WI38 (cell line): ENCODE measurements at regions not wholly inside any gene's neighbourhood (a gene's known extent, or its start where the extent isn't known, plus 50 kb on each side); places are given as distances from the start of the nearest gene placed in this dataset.

Source experiments
- H3K4me3 ChIP-seq: 2 replicates; pipeline ENCODE4 v1.5.1; 2011; ENCODE audit warnings: low read depth, mild to moderate bottlenecking, control low read depth, low read length
- CTCF ChIP-seq: IDR thresholded peaks from 2 replicates; pipeline ENCODE4 v1.5.1; 2012; ENCODE audit warnings: low read depth, mild to moderate bottlenecking, control low read depth, low read length

GRCh38 chr2:145277922-145278321, 758.0 kb upstream of the ZEB2 start:
- no peak for TF ChIP-seq CTCF

DNA sequence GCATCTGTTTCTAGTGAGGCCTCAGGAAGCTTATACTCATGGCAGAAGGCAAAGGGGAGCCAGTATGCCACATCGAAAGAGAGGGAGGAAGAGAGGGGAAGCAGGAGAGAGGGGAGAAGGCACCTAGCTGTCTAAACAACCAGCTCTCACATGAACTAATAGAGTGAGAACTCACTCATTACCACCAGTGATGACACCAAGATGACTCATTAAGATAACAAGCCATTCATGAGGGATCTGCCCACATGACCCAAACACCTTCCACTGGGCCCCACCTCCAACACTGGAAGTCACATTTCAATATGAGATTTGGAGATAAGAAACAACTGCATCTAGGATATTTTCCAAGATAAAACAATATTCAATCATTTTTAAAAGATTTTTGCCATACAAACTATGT, 753.9 kb upstream of the ZEB2 start:
- no peak for TF ChIP-seq CTCF
- H3K4me3 ChIP-seq: no peak overlapping the region

More at GRCh38 chr2:145277922-145278321, 758.0 kb upstream of the ZEB2 start:
- no peak overlapping the region for H3K4me3 ChIP-seq

DNA sequence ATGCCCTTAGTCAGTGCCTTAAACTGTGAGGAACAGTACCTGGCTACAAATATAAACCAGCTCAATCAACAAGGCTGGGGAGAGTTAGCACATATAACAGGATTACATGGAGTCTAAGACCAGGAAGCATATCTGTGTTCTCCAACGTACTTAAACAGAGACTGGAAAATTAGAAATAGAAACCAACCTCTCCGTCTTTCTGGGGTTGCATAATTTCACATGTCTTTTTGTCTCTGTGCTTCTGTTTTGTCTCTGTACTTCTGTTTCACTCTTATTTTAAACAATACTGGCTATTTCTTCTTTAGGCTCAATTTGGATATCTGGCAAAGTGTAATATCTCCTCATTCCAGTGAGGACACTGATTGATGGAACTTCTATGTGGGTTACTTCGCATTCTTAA, 749.0 kb upstream of the ZEB2 start:
- H3K4me3 ChIP-seq: no peak overlapping the region
- TF ChIP-seq CTCF: no peak

GRCh38 chr2:145267451-145267850, 747.5 kb upstream of the ZEB2 start:
- no peak for TF ChIP-seq CTCF

DNA sequence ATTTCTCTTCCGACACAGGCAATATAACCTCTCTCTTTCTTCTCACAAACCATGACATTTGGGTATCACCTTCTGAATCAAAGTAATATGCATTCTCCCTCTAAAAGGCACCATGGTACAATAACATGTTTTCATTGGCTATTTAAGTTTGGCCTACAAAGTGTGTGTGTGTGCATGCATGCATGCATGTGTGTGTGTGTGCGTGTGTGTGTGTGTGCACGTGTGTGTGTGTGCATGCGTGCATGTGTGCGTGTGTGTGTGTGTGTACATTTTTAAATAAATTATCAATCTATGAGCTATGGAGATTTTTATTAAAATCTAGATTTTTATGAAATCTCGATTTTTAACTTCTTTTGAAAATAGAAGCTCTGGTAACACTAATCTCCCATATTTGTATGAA, 745.3 kb upstream of the ZEB2 start:
- TF ChIP-seq CTCF: no peak
- no peak overlapping the region for H3K4me3 ChIP-seq

More at GRCh38 chr2:145267451-145267850, 747.5 kb upstream of the ZEB2 start:
- no peak overlapping the region for H3K4me3 ChIP-seq

DNA sequence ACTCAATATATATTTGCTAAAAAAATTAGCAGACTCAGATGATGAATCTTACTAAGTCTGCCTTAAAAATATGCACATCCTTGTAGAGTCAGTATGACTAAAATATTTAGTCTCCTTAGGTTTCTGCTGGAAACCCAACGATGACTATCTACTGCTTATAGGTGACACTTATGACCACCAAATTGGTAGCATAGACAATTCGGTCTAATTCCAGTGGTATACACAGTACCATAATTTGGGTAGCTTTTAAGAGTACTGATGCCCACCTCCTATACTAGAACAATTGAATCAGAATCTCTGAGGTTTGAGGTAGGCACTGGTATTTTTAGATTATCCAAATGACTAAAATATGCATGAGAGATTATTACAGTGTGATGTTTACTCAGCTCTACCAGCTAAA, 740.8 kb upstream of the ZEB2 start:
- TF ChIP-seq CTCF: no peak
- H3K4me3 ChIP-seq: no peak overlapping the region

DNA sequence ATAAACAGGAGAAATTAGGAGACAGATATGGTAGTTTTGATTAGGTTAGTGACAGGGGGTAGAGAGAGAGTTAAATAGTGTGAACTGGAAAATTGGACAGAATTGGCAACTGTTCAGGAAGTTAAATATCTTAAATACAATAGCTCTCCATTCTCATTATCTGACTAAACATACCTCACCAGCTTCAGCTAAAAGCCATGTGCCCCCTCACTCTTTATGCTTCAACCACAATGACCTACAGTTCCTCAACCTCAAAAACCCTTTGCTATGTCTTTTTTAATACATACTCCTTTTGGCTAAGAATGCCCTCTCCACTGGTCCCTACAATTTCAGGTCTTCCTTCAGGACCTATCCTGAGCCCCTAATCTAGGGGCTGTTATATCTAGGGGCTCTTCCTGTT, 740.2 kb upstream of the ZEB2 start:
- TF ChIP-seq CTCF: no peak
- no peak overlapping the region for H3K4me3 ChIP-seq
